ENCODE measurements at regions not wholly inside any gene's neighbourhood (a gene's known extent, or its start where the extent isn't known, plus 50 kb on each side); places are given as distances from the start of the nearest gene placed in this dataset.

DNA sequence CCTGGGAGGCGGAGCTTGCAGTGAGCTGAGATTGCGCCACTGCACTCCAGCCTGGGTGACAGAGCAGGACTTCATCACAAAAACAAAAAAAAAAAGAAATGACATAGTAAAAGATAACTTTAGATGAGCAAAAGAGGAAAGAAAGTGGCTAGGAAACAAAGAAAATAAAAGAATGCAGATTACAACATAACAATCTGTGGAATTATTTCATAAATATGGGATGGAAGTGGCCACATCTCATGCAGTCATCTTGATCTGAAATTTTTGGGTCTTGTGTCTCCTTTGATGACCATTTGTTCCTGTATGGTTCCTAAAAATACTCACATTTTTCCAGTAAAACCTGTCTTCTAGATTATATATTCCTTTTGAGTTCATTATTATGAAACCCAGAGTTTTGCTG lies 271.4 kb downstream of the SPRY1 start:
- TF ChIP-seq ZNF274 (IDR thresholded peaks at IDR 0.05; ENCODE audit: low read depth, low read length) = no peak
- no peak for TF ChIP-seq YY1 (IDR thresholded peaks at IDR 0.05; ENCODE audit: insufficient read depth, insufficient read length)

All from NT2/D1 (cell line).